Endodermal cell (in vitro differentiated cells): ENCODE measurements at regions not wholly inside any gene's neighbourhood (a gene's known extent, or its start where the extent isn't known, plus 50 kb on each side); places are given as distances from the start of the nearest gene placed in this dataset.

Experiments
- DNase-seq: peaks from one replicate; pipeline ENCODE4 v3.0.0-alpha.2; 2017
- H3K27ac ChIP-seq: 2 replicates; pipeline ENCODE4 v1.5.1; 2013; ENCODE audit warnings: mild to moderate bottlenecking, low read depth, low read length, moderate library complexity
- H3K27me3 ChIP-seq: 2 replicates; pipeline ENCODE4 v1.6.1; 2013; ENCODE audit warnings: mild to moderate bottlenecking, low read length, moderate library complexity; ENCODE audit not compliant: insufficient read depth, control insufficient read depth, poor library complexity, severe bottlenecking
- H3K36me3 ChIP-seq: 2 replicates; pipeline ENCODE4 v1.7.0; 2013; ENCODE audit warnings: mild to moderate bottlenecking, low read length, moderate library complexity; ENCODE audit not compliant: control insufficient read depth, insufficient read depth
- H3K4me1 ChIP-seq: one replicate; pipeline ENCODE4 v1.7.0; 2013; ENCODE audit warnings: low read length; ENCODE audit not compliant: control insufficient read depth, insufficient read depth
- H3K4me3 ChIP-seq: 2 replicates; pipeline ENCODE4 v1.5.1; 2013; ENCODE audit warnings: mild to moderate bottlenecking, low read length, moderate library complexity
- H3K9ac ChIP-seq: 2 replicates; pipeline ENCODE4 v1.6.1; 2013; ENCODE audit warnings: mild to moderate bottlenecking, low read length, moderate library complexity; ENCODE audit not compliant: poor library complexity, severe bottlenecking; ENCODE audit errors: extremely low read depth
- H3K9me3 ChIP-seq: 2 replicates; pipeline ENCODE4 v1.6.1; 2013; ENCODE audit warnings: mild to moderate bottlenecking, low read length, moderate library complexity; ENCODE audit not compliant: control insufficient read depth
- H3K27ac Mint-ChIP-seq: 2 replicates; pipeline ENCODE4 v1.8.0; 2020; ENCODE audit warnings: mixed read lengths
- H3K27me3 Mint-ChIP-seq: 2 replicates; pipeline ENCODE4 v1.8.0; 2021; ENCODE audit warnings: mild to moderate bottlenecking, mixed read lengths; ENCODE audit not compliant: insufficient read depth
- H3K36me3 Mint-ChIP-seq: 2 replicates; pipeline ENCODE4 v1.8.0; 2020; ENCODE audit warnings: low read depth, mixed read lengths
- H3K4me1 Mint-ChIP-seq: 2 replicates; pipeline ENCODE4 v1.8.0; 2020; ENCODE audit warnings: mixed read lengths
- H3K4me3 Mint-ChIP-seq: 2 replicates; pipeline ENCODE4 v1.8.0; 2020; ENCODE audit warnings: mild to moderate bottlenecking, moderate library complexity, mixed read lengths
- H3K9me3 Mint-ChIP-seq: 2 replicates; pipeline ENCODE4 v1.8.0; 2020; ENCODE audit warnings: mild to moderate bottlenecking, mixed read lengths
- CTCF ChIP-seq: fragments of 200-600 bp; sonication (generic); conservative IDR thresholded peaks from 2 replicates; pipeline ENCODE4 v1.5.0; 2021; ENCODE audit warnings: antibody characterized with exemption, mild to moderate bottlenecking
- WGBS, 2 experiments: methylation state at CpG; one replicate each; pipeline versions ENCODE4 v1.1.5 to v1.1.7; 2013; ENCODE audit warnings: missing lambda C conversion rate in 2 of 2, mixed read lengths in 1 of 2; ENCODE audit not compliant: insufficient coverage in 1 of 2, insufficient read length in 1 of 2; 5-methylcytosine and 5-hydroxymethylcytosine counted together

DNA sequence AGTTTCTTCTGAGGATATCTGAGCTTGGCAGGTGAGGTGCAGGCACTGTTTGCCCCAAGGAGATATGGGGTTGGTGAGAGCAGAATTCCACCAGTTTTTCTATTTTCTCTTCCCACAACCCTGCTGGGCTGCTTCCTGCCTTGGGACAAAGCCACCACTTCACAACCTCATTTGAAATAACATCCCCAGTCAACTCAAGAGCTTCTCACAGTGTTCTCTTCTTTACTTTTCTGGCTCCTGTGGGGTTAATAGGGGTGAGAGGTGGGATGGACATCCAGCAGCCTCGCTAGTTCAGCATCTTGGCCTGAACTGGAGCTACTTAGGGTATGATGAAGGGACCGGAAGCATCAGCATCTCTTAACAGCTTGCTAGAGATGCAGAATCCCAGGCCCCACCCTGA lies 106.3 kb downstream of the SLC4A3 start:
- no peaks in the 10 kb centered on the region for H3K36me3 Mint-ChIP-seq

GRCh38 chr2:219736209-219736608 lies 108.8 kb downstream of the SLC4A3 start:
- Mint-ChIP-seq H3K27me3 (peaks cover 2% of the 10 kb centered on the region), H3K4me1 (peaks cover 13% of the 10 kb centered on the region), H3K27ac (no peak overlapping the region), H3K9me3 (no peaks in the 10 kb centered on the region), H3K4me3 (no peak overlapping the region), H3K36me3 (no peaks in the 10 kb centered on the region)
- Histone ChIP-seq H3K4me1 (no peaks in the 10 kb centered on the region), H3K36me3 (no peaks in the 10 kb centered on the region), H3K27ac (no peak overlapping the region), H3K27me3 (no peaks in the 10 kb centered on the region), H3K9ac (no peak overlapping the region), H3K9me3 (peaks cover 1% of the 10 kb centered on the region), H3K4me3 (no peak overlapping the region)
- TF ChIP-seq CTCF, result peak; percentile 82
- DNase-seq, result peak; percentile 51
- 0 to 8% methylated on average over 1 to 3 of the region's 3 CpGs for WGBS, 2 experiments

More for the DNA sequence above, 106.3 kb downstream of the SLC4A3 start:
- peak; percentile 67 for DNase-seq
- H3K36me3 ChIP-seq, result no peaks in the 10 kb centered on the region
- peaks cover 25% of the 10 kb centered on the region for H3K4me1 Mint-ChIP-seq
- no peaks in the 10 kb centered on the region for H3K4me1 ChIP-seq
- peaks cover 3% of the 10 kb centered on the region for H3K9me3 ChIP-seq
- no peaks in the 10 kb centered on the region for H3K9me3 Mint-ChIP-seq
- 75 to 85% methylated on average over 2 of the region's 2 CpGs for WGBS, 2 experiments
- H3K4me3 ChIP-seq, result no peak overlapping the region
- H3K27me3 Mint-ChIP-seq, result no peaks in the 10 kb centered on the region
- H3K9ac ChIP-seq, result no peak overlapping the region
- no peaks in the 10 kb centered on the region for H3K27me3 ChIP-seq
- H3K4me3 Mint-ChIP-seq, result no peak overlapping the region
- no peak for TF ChIP-seq CTCF
- no peak overlapping the region for H3K27ac ChIP-seq
- no peak overlapping the region for H3K27ac Mint-ChIP-seq

GRCh38 chr2:219737270-219737691 lies 109.9 kb downstream of the SLC4A3 start:
- H3K27ac Mint-ChIP-seq, result no peak overlapping the region
- Histone ChIP-seq H3K4me1 (no peaks in the 10 kb centered on the region), H3K9ac (no peak overlapping the region), H3K9me3 (no peaks in the 10 kb centered on the region), H3K27ac (no peak overlapping the region), H3K4me3 (no peak overlapping the region), H3K27me3 (no peaks in the 10 kb centered on the region), H3K36me3 (no peaks in the 10 kb centered on the region)
- no peak overlapping the region for H3K4me3 Mint-ChIP-seq
- no peaks in the 10 kb centered on the region for H3K36me3 Mint-ChIP-seq
- peak; percentile 78 for TF ChIP-seq CTCF
- peaks cover 13% of the 10 kb centered on the region for H3K4me1 Mint-ChIP-seq
- H3K27me3 Mint-ChIP-seq, result peaks cover 2% of the 10 kb centered on the region
- DNase-seq, result peak; percentile 63
- 91 to 92% methylated on average over 3 to 4 of the region's 4 CpGs for WGBS, 2 experiments
- H3K9me3 Mint-ChIP-seq, result no peaks in the 10 kb centered on the region
